Renal pelvis (tissue), 1 donor: ENCODE measurements at regions not wholly inside any gene's neighbourhood (a gene's known extent, or its start where the extent isn't known, plus 50 kb on each side); places are given as distances from the start of the nearest gene placed in this dataset.
A peak's percentile ranks its signal among the peaks of the same experiment; 100 is the strongest.

Experiments used
- DNase-seq: peaks from one replicate; pipeline ENCODE4 v3.0.0-alpha.2; 2013

DNA sequence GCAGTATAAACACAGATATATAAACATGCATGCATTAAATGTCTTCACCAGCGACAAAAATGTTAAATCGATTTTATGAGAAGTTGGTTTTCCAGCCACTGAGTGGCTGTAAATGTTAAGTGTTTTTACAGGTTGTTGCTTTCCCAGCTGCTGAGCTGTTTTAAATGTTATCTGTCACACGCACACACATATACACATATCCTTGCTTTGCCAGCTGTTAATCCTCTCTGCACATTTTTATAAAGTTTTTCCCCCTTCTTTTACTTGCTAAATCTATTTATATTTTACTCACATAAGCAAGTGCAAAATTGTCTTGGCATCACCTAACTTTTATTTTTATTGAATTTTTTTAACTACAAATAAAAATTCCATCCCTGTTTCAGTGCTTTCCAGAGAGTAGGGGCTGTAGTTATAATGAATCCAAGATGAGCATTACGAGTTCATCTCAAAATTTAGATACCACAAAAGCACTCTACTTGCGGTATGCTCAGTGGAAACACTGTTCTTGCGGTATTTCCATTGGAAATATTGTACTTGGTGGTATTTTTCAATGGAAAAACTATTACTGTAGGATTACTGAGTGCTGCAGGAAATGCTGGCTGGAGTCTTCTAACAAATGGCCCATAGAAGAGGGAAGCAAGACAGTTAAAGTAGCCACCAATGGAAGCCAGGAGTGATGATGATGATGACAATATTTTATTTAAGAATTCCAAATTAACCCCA, 124.9 kb upstream of the KCNJ16 start:
- no peak for DNase-seq

DNA sequence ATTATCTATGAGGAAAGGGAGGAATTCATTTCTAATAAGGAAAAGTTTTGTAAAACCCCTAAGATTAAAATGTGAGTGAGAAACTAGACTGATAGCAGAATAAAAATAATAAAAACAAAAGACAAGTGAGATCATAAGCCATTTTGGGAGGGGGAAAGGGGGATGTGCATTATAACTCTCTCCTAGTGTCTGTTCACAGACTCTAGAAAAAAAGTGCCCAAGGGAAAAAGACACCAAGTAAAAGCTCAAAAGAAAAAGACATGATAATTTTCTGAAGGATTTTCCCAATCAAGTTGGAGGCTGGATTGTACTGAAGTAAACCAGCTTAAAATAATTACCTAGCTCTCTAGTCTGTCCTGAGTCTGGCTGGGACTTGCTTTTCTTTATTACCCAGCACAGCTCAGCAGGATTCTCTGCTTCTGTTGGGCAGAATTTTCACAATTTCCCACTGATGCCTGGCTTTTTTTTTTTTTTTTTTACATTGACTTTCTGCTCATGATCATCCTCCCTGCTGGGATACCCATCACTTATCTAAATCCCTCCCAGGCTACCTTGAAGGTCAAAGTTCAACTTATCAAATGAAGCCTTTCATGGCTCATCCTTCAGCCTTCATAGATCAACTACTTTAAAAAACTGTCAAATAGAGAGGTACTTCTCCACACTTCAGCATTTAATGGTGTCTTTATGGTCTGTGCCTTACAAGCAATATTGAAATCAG, 124.2 kb upstream of the KCNJ16 start:
- no peak for DNase-seq

DNA sequence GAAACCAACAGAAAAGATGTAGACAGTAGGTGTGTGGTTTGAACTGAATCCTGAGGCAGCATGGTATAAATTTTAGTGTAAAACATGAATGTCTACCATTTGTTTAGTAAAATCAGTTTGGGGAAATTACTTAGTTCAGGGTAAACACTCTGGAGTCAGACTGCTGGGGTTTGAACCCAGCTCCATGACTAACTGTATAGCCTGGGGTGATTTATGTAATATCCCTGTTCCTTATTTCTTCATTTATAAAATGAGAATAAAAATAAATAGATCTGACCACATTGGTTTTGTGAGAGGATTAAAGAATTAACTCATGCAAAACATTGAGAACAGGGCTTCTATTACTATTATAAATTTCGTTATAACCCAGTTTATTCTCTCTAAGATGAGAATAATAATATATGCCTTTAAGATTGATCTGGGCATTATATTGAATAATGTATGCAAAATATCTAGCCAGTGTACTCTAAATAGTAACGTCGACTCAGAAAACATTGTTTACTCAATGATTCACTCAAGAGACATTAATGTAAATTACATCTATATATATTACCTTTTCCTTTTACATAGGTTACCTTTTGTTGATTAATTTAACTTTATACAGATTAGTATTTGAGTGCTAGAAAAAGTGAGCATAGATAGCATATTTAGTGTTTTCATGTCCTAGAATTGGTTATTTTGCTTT, 120.6 kb upstream of the KCNJ16 start:
- no peak for DNase-seq

DNA sequence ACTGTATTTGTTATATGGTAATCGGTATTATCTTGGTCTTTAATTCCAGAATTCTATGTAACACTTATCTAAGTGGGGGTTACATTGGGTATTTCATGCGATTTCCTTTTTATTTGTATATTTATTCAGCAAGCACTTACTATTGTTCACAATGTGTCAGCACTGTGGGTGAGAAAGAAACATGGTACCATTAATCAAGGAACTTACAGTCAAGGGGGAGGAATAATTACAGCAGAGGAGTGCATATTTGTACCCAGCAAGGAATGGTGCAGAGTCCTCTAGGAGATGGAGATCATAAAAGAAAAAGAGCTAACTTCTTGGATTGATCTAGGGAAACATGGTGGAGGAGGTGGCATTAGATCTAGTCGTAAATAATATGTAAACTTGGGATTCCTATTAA, 117.0 kb upstream of the KCNJ16 start:
- no peak for DNase-seq

DNA sequence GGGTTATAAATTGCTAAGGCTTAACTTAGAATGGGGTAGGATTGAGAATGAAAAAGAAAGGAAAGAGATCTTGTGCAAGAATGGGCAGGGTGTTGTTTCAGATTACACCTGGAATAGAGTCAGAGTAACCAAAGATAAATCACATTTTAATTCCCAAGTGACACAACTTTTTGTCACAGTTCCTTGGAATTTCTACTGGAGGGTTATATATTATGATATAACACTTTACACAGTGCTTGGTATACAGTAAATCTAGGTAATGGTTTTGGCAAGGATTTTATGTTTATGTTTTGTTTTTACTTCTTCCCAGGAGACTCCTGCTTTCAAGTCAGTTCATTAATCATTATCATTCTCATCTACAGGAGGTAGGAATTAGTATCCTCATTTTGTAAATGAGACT, 115.7 kb upstream of the KCNJ16 start:
- DNase-seq, result peak; percentile 4

DNA sequence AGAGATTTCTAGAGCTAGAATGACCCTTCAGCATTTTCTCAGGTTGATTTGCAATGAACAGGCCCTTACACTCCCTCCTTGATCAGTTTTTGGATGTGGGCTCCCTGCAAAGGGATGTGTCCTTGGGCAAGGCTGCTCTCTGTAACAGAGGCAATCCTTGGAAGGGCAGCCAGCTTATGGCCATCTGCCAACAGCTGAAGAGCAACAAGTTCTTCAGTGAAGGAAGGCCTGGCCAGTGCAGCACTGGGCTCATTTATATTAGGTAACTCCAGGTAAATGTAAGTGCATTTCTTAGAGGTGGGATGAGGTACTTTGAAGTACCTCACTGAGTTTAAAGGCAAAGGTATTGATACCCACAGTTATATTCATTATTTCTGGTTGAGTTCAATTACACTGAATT, 114.3 kb upstream of the KCNJ16 start:
- DNase-seq, result no peak

DNA sequence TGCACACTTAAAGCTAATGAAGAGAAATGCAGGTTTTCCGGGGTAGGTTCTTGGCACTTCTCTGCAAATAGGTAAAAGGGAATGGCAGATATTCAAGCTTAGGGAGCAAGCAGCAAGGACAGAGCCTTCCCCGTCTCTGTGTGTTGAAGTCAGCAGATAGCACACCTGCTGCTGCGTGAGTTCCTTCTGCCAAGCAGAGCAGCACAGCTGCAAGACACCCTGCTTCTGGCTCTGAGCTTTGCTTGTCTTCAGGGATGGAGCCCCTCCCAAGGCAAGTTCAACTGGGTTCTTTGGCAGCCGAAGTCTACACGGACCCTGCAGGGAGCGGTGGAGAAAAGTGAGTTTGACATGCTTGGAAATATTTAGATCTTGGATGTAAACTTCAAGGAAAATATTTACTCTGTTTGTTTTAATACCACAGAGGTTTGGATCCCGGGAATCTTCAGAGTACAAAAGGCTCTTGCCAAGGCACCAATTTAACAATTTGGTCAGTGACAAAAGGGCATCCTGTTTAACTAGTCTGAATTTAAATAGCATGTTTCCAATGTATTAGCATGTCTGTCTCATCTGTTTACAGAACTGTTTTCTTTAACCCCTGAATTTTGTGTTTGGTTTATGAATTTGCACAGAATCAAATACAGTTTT, 113.4 kb upstream of the KCNJ16 start:
- DNase-seq, result no peak

DNA sequence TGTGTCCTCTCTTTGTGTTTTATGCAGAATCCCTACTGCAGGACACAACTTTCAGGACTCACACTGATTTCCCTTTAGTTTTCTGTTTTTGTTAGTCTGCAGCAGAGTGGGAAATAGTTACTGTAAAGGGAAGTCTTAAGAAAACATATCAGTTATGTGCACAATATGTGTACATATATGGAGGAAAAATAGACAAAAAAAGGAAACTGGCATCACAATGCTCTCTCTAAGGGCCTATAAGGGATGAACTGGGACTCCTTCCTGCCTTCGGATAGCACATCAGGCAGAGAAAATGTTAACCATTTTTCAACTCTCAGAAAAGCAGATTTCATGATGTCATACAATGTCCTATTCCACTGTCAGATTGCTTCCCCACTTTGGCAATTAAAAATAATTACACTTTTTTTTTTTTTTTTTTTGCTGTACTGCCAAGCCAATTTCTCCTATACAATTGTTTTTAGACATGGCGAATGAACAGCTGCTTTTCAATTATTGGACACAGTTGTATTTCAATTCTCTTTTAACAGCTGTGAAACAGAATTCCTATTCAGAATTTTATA, 112.5 kb upstream of the KCNJ16 start:
- no peak for DNase-seq

DNA sequence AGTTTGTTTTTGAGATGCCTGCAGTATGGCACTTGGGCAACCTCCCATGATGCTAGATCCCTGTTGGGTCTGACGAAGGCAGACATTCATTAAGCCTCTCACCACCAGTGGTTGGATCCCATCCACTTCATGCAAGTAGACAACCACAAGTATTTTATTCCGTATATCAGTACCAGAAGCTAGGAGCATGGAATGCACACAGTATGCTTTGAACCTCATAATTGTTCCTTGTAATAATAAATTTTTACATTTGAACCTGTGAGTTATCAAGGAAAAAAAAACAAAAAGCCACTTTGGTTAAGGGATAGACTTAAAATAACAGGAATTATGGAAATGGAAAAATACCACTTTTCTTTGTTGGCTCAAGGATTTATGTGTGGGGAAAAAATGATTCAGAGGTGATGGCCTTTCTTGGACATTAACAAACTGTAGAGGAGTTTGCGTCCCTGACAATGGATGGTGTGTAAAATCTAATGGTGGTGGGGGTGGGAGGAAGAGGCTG, 107.1 kb upstream of the KCNJ16 start:
- DNase-seq, result no peak

DNA sequence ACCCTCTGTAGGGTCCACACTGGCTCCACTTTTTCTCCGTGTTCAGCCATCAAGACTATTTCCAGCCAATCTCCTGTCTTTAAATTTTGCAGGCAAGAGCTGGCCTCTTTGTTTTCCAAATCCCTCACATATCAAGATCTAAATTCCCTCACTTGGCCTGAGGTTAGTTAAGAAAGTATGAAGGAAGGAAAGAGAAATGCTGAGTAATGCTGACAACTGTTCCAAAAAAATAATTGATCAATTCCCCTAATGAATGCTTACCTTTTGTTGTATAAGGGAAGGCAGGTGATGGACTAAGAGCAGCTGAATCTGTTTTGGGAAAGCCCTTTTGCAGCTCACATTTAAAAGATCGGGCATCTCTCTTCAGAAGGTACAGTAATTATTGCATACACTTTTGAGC, 105.1 kb upstream of the KCNJ16 start:
- no peak for DNase-seq

DNA sequence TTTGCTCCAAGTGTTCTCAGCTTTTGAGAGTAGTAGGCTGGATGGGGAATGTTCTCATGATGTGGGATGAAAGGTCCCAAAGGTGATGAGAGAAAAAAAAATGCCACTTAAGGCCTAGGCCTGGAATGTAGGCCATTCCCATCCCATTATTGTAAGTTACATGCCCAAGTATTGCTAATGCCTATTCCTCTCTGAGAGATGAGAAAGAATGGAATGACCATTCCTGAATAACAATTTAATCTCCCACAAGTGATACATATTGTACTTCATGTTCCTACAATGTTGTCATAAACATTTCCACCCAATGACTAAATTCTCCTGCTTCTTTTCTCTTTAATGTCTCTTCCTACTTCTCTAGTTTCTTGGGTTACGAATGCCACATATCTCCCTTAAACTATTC, 102.8 kb upstream of the KCNJ16 start:
- no peak for DNase-seq

DNA sequence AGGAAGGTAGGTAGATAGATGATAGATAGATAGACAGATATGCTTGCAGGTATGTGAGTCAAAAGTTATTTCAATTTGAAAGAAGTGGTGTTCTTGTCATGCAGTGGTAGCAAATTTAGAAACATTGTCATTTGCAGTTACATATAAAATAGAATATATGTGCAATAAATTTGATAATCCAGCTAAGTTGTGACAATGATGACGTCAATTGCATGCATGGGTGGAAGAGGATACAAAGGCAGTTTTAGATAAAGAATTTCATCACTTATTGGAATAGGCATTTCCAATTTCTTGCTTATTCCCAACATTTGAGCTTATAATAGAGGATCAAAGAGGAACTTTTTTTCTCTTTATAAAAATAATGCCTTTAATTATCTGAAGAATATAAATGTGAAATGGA, 99.2 kb upstream of the KCNJ16 start:
- no peak for DNase-seq

DNA sequence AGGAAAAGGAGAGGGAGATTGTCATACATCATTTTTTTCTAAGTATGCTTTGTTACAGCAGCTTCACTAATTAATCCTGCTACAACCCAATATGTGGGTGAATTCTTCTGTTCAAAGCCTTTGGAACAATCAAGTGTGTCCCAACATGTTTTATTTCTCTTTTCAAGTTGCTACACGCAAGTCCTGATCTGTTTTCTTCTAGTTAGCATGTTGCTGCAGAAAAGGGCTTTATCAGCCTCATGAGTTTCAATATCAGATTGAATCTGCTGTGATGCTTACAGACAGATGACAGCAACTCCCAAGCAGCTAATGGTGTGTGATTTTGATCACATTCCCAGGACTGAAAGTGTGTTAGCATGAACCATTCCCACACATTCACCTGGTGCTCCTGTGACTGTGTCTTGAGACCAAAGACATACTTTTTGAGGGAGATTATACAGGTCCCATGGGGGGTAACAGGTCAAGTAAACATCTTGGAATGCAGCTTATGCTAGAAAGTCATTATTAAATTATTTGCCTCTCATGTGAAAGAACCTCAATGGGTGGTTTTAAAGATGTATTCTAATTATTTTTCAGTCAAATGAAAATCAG, 96.9 kb upstream of the KCNJ16 start:
- DNase-seq, result no peak

DNA sequence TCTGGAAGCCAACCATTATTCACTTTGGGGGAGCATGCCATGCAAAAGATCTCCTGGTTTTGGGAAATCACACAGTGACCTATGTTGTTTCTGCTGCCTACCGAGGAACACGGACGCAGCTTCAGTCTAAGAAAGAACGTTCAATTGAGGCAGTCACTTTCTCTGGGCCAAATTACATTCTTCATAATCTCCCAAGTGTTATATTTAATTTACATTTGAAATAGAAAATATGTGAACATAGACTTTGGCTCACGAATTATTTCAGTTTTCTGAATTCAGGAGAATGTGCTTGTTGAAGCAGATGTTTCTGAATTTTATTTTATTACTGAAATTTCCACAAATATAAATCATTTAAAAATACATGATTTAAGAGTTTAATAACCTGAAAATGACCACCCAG, 93.6 kb upstream of the KCNJ16 start:
- DNase-seq, result no peak

DNA sequence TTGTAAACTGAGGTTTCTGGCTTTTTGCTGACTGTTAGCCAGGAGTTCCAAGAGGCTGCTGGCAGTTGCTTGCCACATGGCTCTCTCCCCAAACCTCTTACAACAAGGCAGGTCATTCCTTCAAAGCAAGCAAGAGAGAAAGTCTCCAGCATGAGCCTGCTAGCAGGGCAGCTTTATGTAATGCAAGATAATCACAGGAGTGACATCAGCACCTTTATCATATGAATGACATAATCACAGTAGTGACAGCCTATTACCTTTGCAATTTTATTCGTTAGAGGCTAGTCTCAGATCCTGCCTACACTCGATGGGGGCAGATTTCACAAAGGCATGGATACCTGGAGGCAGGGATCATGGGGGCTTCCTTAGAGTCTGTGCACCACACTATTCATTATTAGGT, 79.5 kb upstream of the KCNJ16 start:
- DNase-seq, result no peak

DNA sequence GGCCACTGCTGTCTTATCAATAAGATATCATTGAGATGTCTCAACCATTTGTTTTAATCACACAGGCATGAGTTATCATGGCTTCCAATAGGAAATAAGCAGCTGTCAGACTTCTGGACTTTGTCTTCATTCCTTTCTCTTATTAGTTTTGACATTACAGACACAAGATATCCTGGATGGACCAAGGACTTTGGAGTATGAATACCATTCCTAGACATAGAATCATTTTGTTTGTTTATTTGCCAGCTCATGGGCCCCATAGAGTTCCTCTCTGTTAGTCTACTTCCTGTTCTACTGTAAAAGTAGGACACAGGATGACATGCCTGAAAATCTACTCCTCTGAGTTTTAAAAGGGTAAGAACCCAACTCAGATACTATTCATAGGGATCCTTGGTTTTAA, 77.7 kb upstream of the KCNJ16 start:
- DNase-seq, result no peak

DNA sequence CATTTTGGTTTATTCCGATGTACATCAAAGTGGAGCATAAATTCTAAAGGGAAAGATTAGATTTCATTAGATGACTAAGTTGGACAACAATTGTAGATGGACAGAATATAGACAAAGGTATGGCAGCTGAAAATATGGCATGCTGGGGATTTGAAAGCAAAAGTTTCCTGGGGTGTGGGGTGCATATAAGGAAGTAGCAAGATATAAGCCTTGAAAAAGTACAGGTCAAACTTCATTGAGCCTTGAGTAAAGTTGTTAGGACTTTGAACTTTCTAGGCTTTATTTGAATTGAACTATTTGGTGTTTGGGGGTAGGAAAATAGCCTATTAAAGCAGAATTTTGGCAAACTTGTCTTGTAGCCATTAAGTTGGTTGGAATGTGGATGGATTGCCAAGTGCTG, 75.8 kb upstream of the KCNJ16 start:
- DNase-seq, result no peak

DNA sequence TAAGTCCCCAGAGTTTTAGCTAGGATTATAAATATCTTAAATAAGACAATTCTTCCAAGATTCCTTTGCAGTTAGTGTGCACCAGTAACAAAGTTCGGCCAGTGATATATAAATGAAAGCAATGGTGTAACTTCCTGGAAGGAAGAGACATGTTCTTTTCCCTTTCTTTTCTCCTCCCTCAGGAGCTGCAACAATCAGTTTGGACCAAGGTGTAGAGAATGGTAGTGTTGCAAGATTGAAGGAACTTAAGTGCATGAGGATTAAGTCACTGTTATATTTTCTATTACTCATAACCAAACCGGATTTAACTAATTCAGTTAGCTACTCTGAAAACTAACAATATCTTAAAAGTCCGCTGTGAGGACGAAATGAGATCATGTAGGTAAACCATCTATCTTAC, 68.9 kb upstream of the KCNJ16 start:
- no peak for DNase-seq

DNA sequence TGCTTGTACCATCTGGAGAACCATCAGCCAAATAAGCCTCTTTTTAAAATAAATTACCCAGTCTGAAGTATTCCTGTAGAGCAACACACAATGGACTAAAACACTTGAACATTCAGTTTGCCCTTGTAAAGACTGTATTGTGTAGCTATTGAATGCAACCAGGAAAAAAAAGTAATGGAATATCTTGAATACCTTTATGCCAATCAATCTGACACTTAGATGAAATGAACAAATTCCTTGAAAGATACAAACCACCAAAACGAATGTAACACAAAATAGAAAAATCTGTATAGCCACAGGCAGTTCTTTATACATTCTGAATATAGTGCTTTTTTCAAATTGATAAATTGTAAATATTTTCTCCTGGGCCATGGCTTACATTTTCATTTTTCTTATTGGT, 63.3 kb upstream of the KCNJ16 start:
- no peak for DNase-seq

DNA sequence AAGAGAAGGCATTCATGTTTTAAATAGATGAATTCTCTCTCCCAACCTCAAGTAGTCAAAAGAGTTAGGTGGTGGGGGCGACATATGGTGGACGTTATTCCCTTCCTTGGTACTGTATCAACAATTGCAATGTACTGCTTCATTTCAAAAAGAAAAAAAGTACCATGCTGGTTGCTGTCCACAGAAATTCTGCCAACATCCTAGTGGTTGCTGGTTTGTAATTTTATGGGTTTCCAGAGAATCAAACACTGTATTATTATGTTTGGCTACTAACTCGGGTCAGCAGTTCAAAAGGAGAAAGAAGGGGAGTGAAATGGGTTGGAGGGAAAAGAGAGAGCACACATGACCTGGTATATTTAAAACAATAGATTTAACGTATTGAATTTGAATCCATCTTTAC, 61.1 kb upstream of the KCNJ16 start:
- no peak for DNase-seq

DNA sequence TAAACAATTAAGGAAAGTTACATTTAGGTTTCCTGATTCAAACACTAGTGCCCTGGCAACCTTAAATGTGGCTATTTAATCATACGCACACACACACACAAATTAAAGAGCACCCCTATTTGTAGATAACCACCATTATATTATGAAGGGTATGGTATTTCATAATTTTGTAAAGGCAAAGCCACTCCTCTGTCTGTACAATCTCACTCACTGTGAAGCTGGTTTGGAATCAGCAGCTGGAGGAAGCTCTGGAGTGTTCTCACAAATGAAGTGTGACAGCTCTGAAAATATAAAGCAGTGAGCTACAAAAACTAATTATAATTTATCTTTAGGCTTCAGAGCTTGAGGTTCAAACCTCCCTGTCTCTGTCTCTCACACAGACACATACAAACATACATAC, 57.9 kb upstream of the KCNJ16 start:
- DNase-seq, result no peak

DNA sequence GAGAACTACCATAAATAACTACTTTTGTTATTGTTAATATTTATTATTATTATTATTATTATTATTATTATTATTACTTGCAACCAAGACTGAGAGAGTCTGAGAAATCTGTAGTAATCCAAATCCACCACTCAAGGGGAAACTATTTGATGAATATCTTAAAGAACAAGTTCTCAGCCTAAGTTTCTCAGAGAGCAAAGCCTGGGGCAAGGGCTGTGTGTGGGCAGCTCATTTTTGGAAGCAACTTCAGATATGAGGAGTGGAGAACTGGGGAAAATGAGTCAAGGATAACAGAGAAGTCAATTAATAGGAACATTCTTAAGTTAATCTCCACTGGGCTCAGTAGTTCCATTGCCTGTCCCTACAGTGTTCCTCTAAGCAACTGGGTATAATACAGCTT, 57.1 kb upstream of the KCNJ16 start:
- DNase-seq, result no peak
